Natural killer cell (primary cell): ENCODE measurements at regions not wholly inside any gene's neighbourhood (a gene's known extent, or its start where the extent isn't known, plus 50 kb on each side); places are given as distances from the start of the nearest gene placed in this dataset.

Experiments
- ATAC-seq, 3 donors: fragments of 150-1000 bp in 2 of 3; fragments of 200-7000 bp in 1 of 3; cut with Tn5 transposase; 1 replicate in 1 of 3; 2 replicates in 2 of 3; pipeline ENCODE4 v1.10.0; 2021; ENCODE audit warnings: mild to moderate bottlenecking in 2 of 3, moderate library complexity in 2 of 3
- DNase-seq, 2 donors: peaks; one replicate each; pipeline versions ENCODE4 v3.0.0 to v3.0.0-alpha.2; 2013 to 2021; ENCODE audit warnings: mixed read lengths in 1 of 2
- H3K27ac ChIP-seq: one replicate; pipeline ENCODE4 v1.5.1; 2013; ENCODE audit warnings: mild to moderate bottlenecking, low read length
- H3K27me3 ChIP-seq: one replicate; pipeline ENCODE4 v1.6.1; 2013; ENCODE audit warnings: low read length; ENCODE audit not compliant: control insufficient read depth, insufficient read depth
- H3K36me3 ChIP-seq: one replicate; pipeline ENCODE4 v1.6.1; 2013; ENCODE audit warnings: low read length; ENCODE audit not compliant: control insufficient read depth, insufficient read depth
- H3K4me1 ChIP-seq: one replicate; pipeline ENCODE4 v1.6.1; 2013; ENCODE audit warnings: low read length; ENCODE audit not compliant: control insufficient read depth, insufficient read depth
- H3K4me3 ChIP-seq: one replicate; pipeline ENCODE4 v1.5.1; 2013; ENCODE audit warnings: low read length
- H3K9me3 ChIP-seq: one replicate; pipeline ENCODE4 v1.6.1; 2013; ENCODE audit warnings: low read length; ENCODE audit not compliant: control insufficient read depth, insufficient read depth
- H3K27ac Mint-ChIP-seq, 2 donors: one replicate each; pipeline ENCODE4 v1.8.0; 2022; ENCODE audit warnings: mild to moderate bottlenecking in 2 of 2, mixed read lengths in 2 of 2, moderate library complexity in 1 of 2
- H3K27me3 Mint-ChIP-seq, 2 donors: one replicate each; pipeline ENCODE4 v1.8.0; 2022; ENCODE audit warnings: low read depth in 2 of 2, mixed read lengths in 2 of 2
- H3K36me3 Mint-ChIP-seq: one replicate; pipeline ENCODE4 v1.8.0; 2022; ENCODE audit warnings: mixed read lengths
- H3K4me1 Mint-ChIP-seq, 2 donors: one replicate each; pipeline ENCODE4 v1.8.0; 2022; ENCODE audit warnings: mixed read lengths in 2 of 2
- H3K4me3 Mint-ChIP-seq: one replicate; pipeline ENCODE4 v1.8.0; 2022; ENCODE audit warnings: mild to moderate bottlenecking, moderate library complexity, mixed read lengths
- H3K9me3 Mint-ChIP-seq, 2 donors: one replicate each; pipeline ENCODE4 v1.8.0; 2022; ENCODE audit warnings: mixed read lengths in 2 of 2
- WGBS: methylation state at CpG from one replicate; pipeline ENCODE4 v1.1.7; 2013; ENCODE audit warnings: missing lambda C conversion rate; ENCODE audit not compliant: insufficient coverage; 5-methylcytosine and 5-hydroxymethylcytosine counted together
- intact Hi-C: fragments of 100-400 bp; cut with micrococcal nuclease; formaldehyde crosslinking; loops from one replicate; pipeline ENCODE4 v1.14.2; 2022
- TF ChIP-seq, protein P1 (sequence below): fragments of 200-600 bp; IDR thresholded peaks from one replicate; pipeline ENCODE4 v1.8.0; 2022; ENCODE audit warnings: antibody characterized with exemption

DNA sequence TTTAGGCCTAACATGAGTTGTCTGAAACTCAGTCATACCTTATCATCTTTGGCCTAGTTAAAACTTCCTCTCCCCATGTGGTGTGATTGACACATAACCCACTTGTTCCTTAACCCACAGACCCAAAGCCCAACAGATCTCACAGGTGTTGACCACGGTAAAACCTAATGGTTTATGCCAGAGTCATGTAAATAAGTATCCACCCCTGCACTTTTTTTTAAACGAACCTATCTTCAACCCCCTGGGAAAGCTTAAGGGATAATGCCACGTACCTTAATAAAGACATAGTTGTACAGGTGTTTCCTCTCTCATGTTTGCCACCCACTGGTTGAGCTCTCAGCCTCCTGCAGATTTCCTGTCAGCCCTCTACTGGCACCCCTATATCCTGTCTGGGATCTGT is 709.3 kb upstream of the CCDC179 start:
- Mint-ChIP-seq H3K4me3 (peak overlapping the region; percentile 51), H3K4me1 (peaks cover 50 to 64% of the 10 kb centered on the region in 2 donors), H3K27me3 (peaks cover 0 to 5% of the 10 kb centered on the region in 2 donors), H3K36me3 (peaks cover 17% of the 10 kb centered on the region), H3K27ac (peak overlapping the region; percentile 68 to 78), H3K9me3 (peaks cover 2 to 8% of the 10 kb centered on the region in 2 donors)
- ATAC-seq (peak; percentile 88 to 98 (median 93)), DNase-seq (peak; percentile 38 to 49)
- H3K36me3 ChIP-seq, result no peaks in the 10 kb centered on the region
- H3K4me3 ChIP-seq, result no peak overlapping the region
- no peaks in the 10 kb centered on the region for H3K9me3 ChIP-seq
- 0% methylated on average over 3 of the region's 3 CpGs for WGBS
- H3K27ac ChIP-seq, result peak overlapping the region; percentile 45
- peaks cover 9% of the 10 kb centered on the region for H3K4me1 ChIP-seq
- H3K27me3 ChIP-seq, result no peaks in the 10 kb centered on the region
- intact Hi-C loops, result loop anchor here (5.0 kb wide), 1 partner anchor 118 kb away; no protein-coding TSS in a partner anchor
- TF ChIP-seq, protein P1, sequence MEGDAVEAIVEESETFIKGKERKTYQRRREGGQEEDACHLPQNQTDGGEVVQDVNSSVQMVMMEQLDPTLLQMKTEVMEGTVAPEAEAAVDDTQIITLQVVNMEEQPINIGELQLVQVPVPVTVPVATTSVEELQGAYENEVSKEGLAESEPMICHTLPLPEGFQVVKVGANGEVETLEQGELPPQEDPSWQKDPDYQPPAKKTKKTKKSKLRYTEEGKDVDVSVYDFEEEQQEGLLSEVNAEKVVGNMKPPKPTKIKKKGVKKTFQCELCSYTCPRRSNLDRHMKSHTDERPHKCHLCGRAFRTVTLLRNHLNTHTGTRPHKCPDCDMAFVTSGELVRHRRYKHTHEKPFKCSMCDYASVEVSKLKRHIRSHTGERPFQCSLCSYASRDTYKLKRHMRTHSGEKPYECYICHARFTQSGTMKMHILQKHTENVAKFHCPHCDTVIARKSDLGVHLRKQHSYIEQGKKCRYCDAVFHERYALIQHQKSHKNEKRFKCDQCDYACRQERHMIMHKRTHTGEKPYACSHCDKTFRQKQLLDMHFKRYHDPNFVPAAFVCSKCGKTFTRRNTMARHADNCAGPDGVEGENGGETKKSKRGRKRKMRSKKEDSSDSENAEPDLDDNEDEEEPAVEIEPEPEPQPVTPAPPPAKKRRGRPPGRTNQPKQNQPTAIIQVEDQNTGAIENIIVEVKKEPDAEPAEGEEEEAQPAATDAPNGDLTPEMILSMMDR, result no peak

DNA sequence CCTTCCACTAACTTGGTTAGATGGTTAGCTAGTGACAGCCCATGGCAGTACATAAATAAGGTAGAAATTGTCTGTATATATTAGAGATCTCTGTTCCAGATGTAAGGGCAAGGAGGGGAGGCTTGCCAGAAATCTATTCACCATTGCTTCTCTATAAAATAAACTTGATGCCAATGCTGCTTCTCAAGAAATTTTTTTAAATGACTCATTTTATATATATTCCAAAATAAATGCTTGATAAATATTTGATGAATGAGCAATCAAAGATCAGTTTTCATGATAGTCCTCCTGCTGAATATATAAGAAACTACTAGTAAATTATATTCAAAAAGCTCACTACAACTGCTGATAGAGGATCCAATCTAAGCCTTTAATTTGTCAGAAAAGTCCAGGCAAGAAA is 710.6 kb upstream of the CCDC179 start:
- no peak for ATAC-seq
- no peak overlapping the region for H3K4me3 Mint-ChIP-seq

DNA sequence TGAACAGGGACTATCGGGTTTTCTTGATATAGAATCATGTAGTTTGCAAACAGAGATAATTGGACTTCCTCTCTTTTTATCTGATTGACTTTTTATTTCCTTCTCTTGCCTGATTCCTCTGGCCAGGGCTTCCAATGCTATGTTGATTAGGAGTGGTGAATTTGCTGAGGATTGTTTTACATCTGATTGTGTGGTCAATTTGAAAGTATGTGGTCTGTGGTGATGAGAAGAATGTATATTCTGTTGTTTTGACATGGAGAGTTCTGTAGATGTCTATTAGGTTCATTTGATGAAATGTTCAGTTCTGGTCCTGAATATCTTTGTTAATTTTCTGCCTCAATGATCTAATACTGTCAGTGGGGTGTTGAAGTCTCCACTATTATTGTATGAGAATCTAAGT is 713.2 kb upstream of the CCDC179 start:
- H3K27me3 Mint-ChIP-seq, result peaks cover 0 to 7% of the 10 kb centered on the region in 2 donors
- 40% methylated on average over 1 of the region's 1 CpG for WGBS
- DNase-seq, result no peak
- H3K9me3 Mint-ChIP-seq, result peaks cover 2 to 8% of the 10 kb centered on the region in 2 donors
- H3K9me3 ChIP-seq, result no peaks in the 10 kb centered on the region
- peaks cover 17% of the 10 kb centered on the region for H3K36me3 Mint-ChIP-seq
- TF ChIP-seq, protein P1, result no peak
- no peaks in the 10 kb centered on the region for H3K36me3 ChIP-seq
- H3K27ac Mint-ChIP-seq, result peak overlapping the region in 1 of 2 donors; percentile 9
- H3K4me1 ChIP-seq, result peaks cover 4% of the 10 kb centered on the region
- no peak for ATAC-seq
- H3K4me1 Mint-ChIP-seq, result peaks cover 42 to 52% of the 10 kb centered on the region in 2 donors
- intact Hi-C loops, result no loop called here
- peak overlapping the region; percentile 68 for H3K4me3 Mint-ChIP-seq
- H3K27ac ChIP-seq, result no peak overlapping the region
- H3K4me3 ChIP-seq, result no peak overlapping the region
- H3K27me3 ChIP-seq, result no peaks in the 10 kb centered on the region

More for the DNA sequence above, 710.6 kb upstream of the CCDC179 start:
- peaks cover 4% of the 10 kb centered on the region for H3K4me1 ChIP-seq
- no peak for DNase-seq
- no peak overlapping the region for H3K4me3 ChIP-seq
- Mint-ChIP-seq H3K4me1 (peaks cover 42 to 55% of the 10 kb centered on the region in 2 donors), H3K27ac (no peak overlapping the region), H3K27me3 (peaks cover 0 to 5% of the 10 kb centered on the region in 2 donors), H3K9me3 (peaks cover 2 to 8% of the 10 kb centered on the region in 2 donors), H3K36me3 (peaks cover 17% of the 10 kb centered on the region)
- H3K27me3 ChIP-seq, result no peaks in the 10 kb centered on the region
- no peaks in the 10 kb centered on the region for H3K36me3 ChIP-seq
- intact Hi-C loops, result loop anchor here (2.0 kb wide), 1 partner anchor 390 kb away; no protein-coding TSS in a partner anchor
- no peak overlapping the region for H3K27ac ChIP-seq
- TF ChIP-seq, protein P1, result no peak
- H3K9me3 ChIP-seq, result no peaks in the 10 kb centered on the region

DNA sequence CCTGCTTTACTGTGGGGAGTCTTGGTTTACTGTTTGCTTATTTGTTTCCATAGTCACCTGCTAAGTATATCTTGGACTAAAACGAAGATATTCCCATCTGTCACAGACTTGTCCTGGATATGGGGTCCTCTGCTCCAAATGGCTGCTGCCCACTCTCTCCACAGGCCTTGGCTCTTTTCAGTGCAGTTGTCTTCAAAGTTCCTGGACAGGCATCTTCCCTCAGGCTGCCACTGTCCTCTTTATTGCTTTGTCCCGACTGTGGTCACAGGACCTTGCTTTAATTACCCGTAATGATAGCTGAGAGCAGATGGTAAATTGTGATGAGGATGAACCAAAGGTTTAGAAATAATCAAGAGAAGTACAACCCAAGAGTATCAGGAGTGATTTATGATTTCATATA is 713.9 kb upstream of the CCDC179 start:
- no peak overlapping the region for H3K4me3 ChIP-seq
- peaks cover 17% of the 10 kb centered on the region for H3K36me3 Mint-ChIP-seq
- H3K27ac Mint-ChIP-seq, result no peak overlapping the region
- H3K4me1 ChIP-seq, result peaks cover 4% of the 10 kb centered on the region
- H3K36me3 ChIP-seq, result no peaks in the 10 kb centered on the region
- H3K27ac ChIP-seq, result no peak overlapping the region
- H3K9me3 Mint-ChIP-seq, result peaks cover 2 to 8% of the 10 kb centered on the region in 2 donors
- H3K4me1 Mint-ChIP-seq, result peaks cover 42 to 45% of the 10 kb centered on the region in 2 donors
- intact Hi-C loops, result no loop called here
- TF ChIP-seq, protein P1, result no peak
- no peak for DNase-seq
- 66% methylated on average over 3 of the region's 3 CpGs for WGBS
- H3K9me3 ChIP-seq, result no peaks in the 10 kb centered on the region
- no peaks in the 10 kb centered on the region for H3K27me3 ChIP-seq
- H3K4me3 Mint-ChIP-seq, result no peak overlapping the region
- ATAC-seq, result no peak
- peaks cover 0 to 7% of the 10 kb centered on the region in 2 donors for H3K27me3 Mint-ChIP-seq
